Adrenal gland (tissue), 5 donors: ENCODE measurements at regions not wholly inside any gene's neighbourhood (a gene's known extent, or its start where the extent isn't known, plus 50 kb on each side); places are given as distances from the start of the nearest gene placed in this dataset.

Experiments
- POLR2A ChIP-seq, 2 donors: fragments of 450-650 bp; IDR thresholded peaks; one replicate each; pipeline ENCODE4 v1.6.1; 2017; ENCODE audit warnings: antibody characterized with exemption in 2 of 2, mild to moderate bottlenecking in 2 of 2, moderate library complexity in 1 of 2
- TF ChIP-seq, protein P1 (sequence below), 6 experiments: fragments of 450-650 bp in 4 of 6; fragments of 200-600 bp in 2 of 6; sonication (generic) in 1 of 6; IDR thresholded peaks; 1 replicate in 5 of 6; 2 replicates in 1 of 6; pipeline versions ENCODE4 v1.5.1 to v1.8.0; 2016 to 2021; ENCODE audit warnings: antibody characterized with exemption in 6 of 6, mild to moderate bottlenecking in 2 of 6, moderate library complexity in 1 of 6
- donor health status: DM: no; HTN: no; CAD: no.

DNA sequence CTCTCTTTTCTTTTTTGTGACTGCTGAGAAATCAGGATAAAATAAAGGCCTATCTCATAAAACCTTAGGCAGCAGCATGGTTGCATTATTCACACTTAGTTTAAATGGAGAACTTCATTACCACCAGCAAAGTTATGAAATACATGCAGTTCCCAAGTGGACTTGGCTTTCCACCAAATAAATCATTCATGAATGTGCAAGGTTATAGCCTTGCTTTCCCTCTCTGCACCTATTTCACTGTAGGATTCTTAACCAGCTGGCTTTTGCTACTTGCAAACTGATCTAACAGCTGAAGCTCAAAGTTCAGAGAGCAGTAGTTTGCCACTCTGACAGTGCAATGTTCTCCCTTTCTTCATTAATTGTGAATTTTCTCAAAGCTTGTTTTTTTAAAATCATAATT lies 140.1 kb upstream of the SMIM31 start:
- TF ChIP-seq POLR2A (IDR thresholded peaks at IDR 0.05): no peak
- TF ChIP-seq, protein P1, sequence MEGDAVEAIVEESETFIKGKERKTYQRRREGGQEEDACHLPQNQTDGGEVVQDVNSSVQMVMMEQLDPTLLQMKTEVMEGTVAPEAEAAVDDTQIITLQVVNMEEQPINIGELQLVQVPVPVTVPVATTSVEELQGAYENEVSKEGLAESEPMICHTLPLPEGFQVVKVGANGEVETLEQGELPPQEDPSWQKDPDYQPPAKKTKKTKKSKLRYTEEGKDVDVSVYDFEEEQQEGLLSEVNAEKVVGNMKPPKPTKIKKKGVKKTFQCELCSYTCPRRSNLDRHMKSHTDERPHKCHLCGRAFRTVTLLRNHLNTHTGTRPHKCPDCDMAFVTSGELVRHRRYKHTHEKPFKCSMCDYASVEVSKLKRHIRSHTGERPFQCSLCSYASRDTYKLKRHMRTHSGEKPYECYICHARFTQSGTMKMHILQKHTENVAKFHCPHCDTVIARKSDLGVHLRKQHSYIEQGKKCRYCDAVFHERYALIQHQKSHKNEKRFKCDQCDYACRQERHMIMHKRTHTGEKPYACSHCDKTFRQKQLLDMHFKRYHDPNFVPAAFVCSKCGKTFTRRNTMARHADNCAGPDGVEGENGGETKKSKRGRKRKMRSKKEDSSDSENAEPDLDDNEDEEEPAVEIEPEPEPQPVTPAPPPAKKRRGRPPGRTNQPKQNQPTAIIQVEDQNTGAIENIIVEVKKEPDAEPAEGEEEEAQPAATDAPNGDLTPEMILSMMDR (IDR thresholded peaks at IDR 0.05): no peak
